Anterior cingulate cortex (tissue), 58 donors: ENCODE measurements at regions not wholly inside any gene's neighbourhood (a gene's known extent, or its start where the extent isn't known, plus 50 kb on each side); places are given as distances from the start of the nearest gene placed in this dataset.

Experiments
- DNase-seq, 58 donors: peaks; one replicate each; lab custom pipeline; 2025; lab: John Stamatoyannopoulos, UW

- no peak for DNase-seq
Observed at GRCh38 chr2:54387059-54387991, 68.8 kb upstream of the SPTBN1 start.

- no peak for DNase-seq
Observed at GRCh38 chr2:54388076-54388475, 68.1 kb upstream of the SPTBN1 start.

- no peak for DNase-seq
Observed at GRCh38 chr2:54392555-54393324, 63.4 kb upstream of the SPTBN1 start.

GRCh38 chr2:54394392-54394791, 61.7 kb upstream of the SPTBN1 start:
- DNase-seq = no peak

GRCh38 chr2:54396107-54396506, 60.0 kb upstream of the SPTBN1 start:
- no peak for DNase-seq

GRCh38 chr2:54396798-54397197, 59.3 kb upstream of the SPTBN1 start:
- no peak for DNase-seq

GRCh38 chr2:54397426-54397825, 58.7 kb upstream of the SPTBN1 start:
- DNase-seq = no peak

GRCh38 chr2:54401554-54401953, 54.6 kb upstream of the SPTBN1 start:
- DNase-seq = no peak

- no peak for DNase-seq
Observed at GRCh38 chr2:54402350-54402749, 53.8 kb upstream of the SPTBN1 start.

- peak in 1 of 58 donors; percentile 9 for DNase-seq
Observed at GRCh38 chr2:54403512-54404238, 52.5 kb upstream of the SPTBN1 start.

- no peak for DNase-seq
Observed at GRCh38 chr2:54404270-54404669, 51.9 kb upstream of the SPTBN1 start.

- DNase-seq = no peak
Observed at GRCh38 chr2:54406031-54406430, 50.1 kb upstream of the SPTBN1 start.
